Urothelium cell line (cell line): ENCODE measurements at regions not wholly inside any gene's neighbourhood (a gene's known extent, or its start where the extent isn't known, plus 50 kb on each side); places are given as distances from the start of the nearest gene placed in this dataset.

Source experiments
- DNase-seq: peaks from one replicate; pipeline ENCODE4 v3.0.0; 2011; ENCODE audit warnings: low spot score, mixed read lengths
- FAIRE-seq: peaks from 2 replicates; lab custom pipeline; 2011; peaks lifted over from hg19 to GRCh38; lab: Jason Lieb, UNC

DNA sequence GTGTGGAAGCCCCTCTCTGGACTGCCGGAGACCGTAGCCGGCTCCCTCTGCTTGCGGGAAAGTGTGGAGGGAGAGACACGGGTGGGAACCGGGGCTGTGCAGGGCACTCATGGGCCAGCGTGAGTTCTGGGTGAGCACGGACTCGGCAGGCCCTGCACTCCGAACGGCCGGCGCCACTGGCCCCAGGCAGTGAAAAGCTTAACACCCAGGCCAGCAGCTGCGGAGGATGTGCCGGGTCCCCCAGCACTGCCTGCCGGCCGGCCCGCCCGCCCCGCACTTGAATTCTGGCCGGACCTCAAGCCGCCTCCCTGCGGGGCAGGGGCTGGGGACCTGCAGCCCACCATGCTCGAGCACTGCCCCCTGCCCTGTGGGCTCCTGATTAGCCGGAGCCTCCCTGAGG, 147.0 kb downstream of the FGF9 start:
- FAIRE-seq (no peak), DNase-seq (no peak)

GRCh38 chr13:21822029-21822428, 151.2 kb downstream of the FGF9 start:
- DNase-seq (no peak), FAIRE-seq (no peak)

DNA sequence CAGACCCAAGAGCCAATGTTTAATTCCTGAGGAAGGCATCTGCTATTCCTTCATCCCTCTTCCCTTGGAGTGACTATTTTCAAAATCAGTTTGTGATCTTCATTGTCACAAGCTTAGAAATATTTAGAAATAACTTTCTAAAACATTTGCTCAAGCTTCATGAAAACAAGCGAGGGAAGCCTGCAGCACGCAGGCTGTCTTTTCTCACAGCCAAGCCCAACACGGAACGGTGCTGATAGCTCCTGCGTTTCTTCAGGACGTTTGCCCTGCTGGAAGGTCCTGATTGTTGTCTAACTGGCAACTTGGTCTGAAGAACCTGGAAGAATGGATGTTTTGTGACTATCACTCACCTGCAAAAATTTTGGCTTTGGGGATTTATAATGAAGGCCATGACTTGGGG, 152.5 kb downstream of the FGF9 start:
- FAIRE-seq (no peak), DNase-seq (no peak)

DNA sequence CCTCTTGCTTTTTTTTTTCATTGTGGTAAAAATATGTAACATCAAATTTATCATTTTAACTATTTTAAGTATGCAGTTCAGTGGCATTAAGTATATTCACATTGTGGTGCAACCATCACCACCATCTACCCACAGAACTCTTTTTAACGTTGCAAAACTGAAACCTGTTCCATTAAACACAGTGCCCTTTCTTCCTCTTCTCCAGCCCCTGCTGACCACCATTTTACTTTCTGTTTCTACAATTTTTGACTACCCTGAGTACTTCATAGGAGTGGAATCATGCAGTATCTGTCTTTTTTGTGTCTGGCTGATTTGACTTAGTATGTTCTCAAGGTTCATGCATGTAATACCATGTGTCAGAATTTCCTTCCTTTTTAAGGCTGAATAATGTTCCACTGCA, 153.1 kb downstream of the FGF9 start:
- no peak for DNase-seq
- FAIRE-seq = no peak

DNA sequence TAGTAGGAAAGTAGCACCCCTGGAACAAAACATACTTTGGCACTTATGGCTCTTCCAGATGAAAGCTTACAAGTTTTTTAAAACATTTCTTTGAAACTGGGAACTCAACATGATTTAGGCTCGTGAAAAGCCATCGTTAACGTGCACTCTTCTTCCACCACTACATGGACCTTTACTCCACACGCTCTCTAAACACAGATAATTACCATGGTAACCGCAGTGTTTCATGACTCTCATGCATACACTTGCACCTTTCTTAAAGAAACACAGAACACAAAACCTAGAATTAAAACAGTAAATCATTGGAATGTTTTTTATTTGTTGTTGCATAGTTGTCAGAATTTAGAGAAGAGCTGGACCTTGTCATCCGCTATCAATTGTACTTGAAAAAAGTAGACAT, 154.3 kb downstream of the FGF9 start:
- FAIRE-seq = no peak

DNA sequence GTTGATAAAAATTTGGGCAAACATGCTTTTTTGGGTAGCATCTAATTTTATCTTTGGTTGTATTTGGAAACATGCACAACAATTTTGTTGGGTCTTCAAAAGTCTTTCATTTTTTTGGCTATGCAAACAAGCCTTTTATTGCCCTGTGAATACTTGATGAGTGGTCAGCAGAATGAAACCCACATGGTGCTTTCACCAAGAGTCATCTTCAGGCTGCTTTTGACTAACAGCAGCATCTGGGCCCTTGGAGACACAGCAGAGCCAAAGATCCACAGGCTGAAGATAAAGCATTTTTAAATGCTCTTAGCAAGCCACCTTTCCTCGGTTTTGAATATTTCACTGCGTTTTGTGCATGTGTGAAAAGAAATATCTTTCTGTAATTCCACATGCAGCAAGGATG, 154.9 kb downstream of the FGF9 start:
- FAIRE-seq (no peak), DNase-seq (no peak)

More for the DNA sequence above, 154.3 kb downstream of the FGF9 start:
- no peak for DNase-seq

DNA sequence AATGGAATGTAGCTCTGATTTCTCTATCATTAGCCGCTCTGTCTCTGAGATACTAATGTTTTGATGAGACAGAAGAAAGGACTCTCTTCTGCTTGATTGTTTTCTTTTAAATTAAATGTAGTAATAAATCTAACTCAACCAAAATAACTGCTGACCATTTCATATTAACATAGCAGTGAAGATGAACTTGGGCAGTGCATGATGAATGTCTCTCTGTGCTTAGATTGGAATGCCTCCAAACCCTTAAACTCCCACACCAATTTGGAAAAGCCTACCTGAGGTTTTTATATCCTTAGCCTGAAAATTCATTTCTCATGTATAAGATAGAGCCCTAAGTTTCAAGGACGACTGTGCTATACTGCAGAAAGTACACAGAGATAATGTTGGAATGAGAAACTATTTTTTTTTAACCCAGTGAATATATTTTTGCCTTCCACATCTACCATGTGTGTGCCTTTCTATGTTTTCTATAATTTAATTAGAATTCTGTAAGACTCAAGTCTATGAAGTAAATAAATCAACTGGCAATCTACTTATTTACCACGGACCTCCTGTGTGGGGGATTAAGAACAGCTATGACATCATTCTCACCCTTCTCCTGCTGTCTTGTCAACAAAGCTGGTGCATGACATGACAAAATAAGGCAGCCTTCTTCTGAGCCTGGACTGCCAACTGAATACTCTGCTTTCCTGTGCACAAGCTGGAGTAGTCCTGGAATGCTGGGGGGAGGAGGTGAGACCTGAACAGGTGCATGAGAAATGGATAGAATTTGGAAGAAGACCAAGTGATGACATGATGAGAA, 155.5 kb downstream of the FGF9 start:
- DNase-seq (no peak), FAIRE-seq (no peak)

GRCh38 chr13:21831654-21832324, 160.9 kb downstream of the FGF9 start:
- no peak for FAIRE-seq
- no peak for DNase-seq

GRCh38 chr13:21833921-21834320, 163.0 kb downstream of the FGF9 start:
- no peak for FAIRE-seq

GRCh38 chr13:21834521-21834920, 163.6 kb downstream of the FGF9 start:
- FAIRE-seq = no peak
- no peak for DNase-seq

More at GRCh38 chr13:21833921-21834320, 163.0 kb downstream of the FGF9 start:
- no peak for DNase-seq

GRCh38 chr13:21837288-21837687, 166.4 kb downstream of the FGF9 start:
- no peak for DNase-seq
- no peak for FAIRE-seq

DNA sequence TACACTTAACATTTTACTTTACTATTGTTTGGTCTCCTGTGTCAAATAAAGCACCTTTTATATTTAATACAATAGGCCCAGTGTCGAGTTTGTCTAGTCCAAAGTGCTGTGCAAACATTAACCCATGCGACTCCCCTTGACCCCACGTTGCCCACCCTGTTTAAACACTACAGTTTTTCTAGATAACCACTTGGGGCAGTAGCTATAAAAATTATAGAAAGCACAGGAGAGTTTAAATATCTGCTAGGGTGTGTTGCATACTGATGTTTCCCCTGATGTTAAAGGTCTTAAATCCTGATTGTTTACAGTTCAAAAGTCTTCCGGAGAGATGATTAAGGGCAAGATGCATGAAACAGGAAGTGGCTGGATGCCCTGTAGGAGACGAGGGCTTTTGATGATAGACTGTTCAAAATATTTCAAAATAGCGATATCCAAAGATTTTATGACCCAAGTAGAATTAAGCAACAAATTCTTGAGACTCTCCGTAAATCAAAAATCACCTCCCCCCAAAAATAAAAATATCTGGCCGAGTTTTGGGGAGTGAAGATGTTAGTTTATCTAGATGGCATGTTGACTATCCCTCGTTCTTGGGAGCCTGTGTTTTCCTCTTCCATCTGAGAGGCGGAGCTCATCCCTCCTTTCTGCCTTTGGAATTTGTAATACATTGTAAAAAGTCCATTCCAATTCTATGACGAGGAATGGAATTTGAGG, 167.1 kb downstream of the FGF9 start:
- FAIRE-seq = no peak
- peak; percentile 22 for DNase-seq

- FAIRE-seq (no peak), DNase-seq (no peak)
Observed at GRCh38 chr13:21846605-21847004, 175.7 kb downstream of the FGF9 start.

DNA sequence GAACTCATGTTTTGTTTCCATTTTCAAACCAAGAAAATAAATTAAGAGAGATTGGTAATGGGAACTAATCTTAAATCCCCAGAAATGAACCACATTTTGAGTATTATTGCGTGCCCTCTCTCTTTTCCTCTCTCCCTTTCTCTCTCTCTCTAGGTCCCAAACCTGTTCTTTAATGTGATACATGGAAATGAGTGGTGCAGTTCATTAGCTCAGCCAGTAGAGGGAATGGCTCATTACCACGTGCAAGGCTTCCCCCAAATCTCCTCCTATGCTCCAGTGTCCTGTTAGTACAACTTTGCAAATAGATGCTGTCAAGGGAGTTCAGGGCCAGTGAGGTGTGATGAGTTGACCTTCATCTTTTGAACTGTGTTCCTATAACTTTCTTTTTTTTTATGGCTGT, 178.4 kb downstream of the FGF9 start:
- DNase-seq (no peak), FAIRE-seq (no peak)

DNA sequence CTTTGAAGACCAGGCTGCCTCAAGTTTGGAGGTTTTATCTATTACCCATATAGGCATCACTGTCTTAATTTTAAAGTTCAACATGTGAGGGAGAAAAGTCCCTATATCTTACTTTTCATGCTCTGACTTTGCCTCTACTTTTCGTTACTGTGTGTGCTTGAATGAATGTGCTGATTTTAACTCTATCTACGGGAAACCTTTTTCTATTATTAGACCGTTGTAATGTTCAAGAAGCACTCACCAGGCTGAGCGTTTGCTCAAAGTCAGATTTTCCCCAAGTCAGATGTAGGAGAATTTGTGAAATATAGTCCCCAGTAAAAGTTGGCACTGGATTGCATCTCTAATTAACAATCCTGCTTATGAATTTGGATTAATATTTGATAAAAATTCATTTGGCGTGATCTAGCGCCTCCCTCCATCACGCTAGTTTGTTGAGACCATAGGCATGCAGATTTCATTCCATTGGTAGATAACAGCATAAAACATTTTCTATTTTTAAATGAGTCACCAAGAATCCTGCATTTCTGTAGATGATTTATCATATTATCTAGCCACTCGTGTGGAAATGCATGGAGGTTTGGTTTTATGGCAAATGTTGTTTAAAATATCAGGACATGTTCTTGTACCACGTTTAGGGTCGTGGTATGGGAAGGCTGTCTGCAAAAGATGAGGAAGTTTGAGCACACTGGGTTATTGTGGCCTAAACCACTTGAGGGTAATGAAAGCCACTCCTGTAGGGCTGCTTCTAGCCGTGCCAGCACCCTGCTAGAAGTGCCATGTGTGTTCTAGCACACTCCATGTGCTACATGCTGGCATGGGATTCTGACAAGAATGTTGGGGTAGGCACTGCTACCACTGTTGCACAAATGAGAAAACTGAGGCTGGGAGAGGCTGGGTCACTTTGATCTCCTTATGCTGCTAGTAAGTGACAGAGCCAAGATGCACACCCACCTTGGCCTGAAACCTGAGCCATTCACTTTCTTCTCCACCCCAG, 179.4 kb downstream of the FGF9 start:
- DNase-seq (no peak), FAIRE-seq (no peak)

- DNase-seq = no peak
- FAIRE-seq = no peak
Observed at GRCh38 chr13:21852043-21852442, 181.2 kb downstream of the FGF9 start.

- FAIRE-seq = no peak
Observed at GRCh38 chr13:21853779-21854178, 182.9 kb downstream of the FGF9 start.

GRCh38 chr13:21868823-21869222, 197.9 kb downstream of the FGF9 start:
- DNase-seq (no peak), FAIRE-seq (no peak)

More at GRCh38 chr13:21853779-21854178, 182.9 kb downstream of the FGF9 start:
- no peak for DNase-seq

DNA sequence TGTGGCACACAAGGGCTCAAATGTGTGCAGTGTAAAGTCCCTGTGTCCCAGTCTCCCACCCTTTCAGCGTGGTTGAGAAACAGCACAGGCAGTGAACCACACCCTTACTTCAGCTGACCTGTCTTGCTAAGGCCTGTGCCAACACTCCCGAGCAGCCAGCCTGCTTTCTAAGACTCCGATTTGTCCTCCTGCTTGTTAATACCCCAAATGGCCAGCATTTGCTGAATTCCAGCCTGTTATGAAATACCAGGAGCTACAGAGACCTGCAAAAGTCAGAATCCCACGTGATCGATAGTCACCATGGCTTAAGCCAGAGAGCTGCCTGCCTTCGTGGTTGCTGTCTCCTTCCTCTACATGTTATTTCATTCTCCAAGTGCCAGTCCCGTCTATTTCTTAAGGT, 200.5 kb downstream of the FGF9 start:
- no peak for FAIRE-seq
- no peak for DNase-seq

- no peak for DNase-seq
Observed at GRCh38 chr13:21871919-21872318, 201.0 kb downstream of the FGF9 start.

DNA sequence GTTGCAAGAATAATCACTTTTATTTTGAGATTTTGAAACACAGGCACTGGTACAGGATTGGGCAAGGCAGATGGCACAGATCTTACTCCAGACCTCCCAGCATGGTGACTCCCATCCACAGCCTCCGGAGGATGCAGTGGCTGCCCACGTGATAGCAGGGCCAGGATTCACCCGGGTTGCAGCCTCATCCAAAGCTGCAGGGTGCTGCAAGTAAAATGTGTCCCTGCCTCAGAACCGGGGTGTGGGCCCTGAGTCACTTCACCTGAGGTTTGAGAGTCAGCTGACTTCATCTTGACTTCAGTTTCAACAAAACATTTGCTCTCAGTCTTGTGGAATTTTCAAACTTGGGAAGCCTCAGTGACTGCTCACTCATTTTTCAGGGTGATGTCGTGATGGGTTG, 201.9 kb downstream of the FGF9 start:
- peak; percentile 6 for DNase-seq
- no peak for FAIRE-seq

More at GRCh38 chr13:21871919-21872318, 201.0 kb downstream of the FGF9 start:
- no peak for FAIRE-seq
